Stimulated activated naive CD8-positive, alpha-beta T cell treated with anti-CD3 and anti-CD28 coated beads, Interleukin-15, Interleukin-2, amounts not matched to agents 100 U/mL and 50 U/mL, for 24 hours (primary cell): ENCODE measurements at regions not wholly inside any gene's neighbourhood (a gene's known extent, or its start where the extent isn't known, plus 50 kb on each side); places are given as distances from the start of the nearest gene placed in this dataset.

Source experiments
- ATAC-seq: fragments of 150-1000 bp; cut with Tn5 transposase; one replicate; pipeline ENCODE4 v1.10.0; 2021
- DNase-seq: peaks from one replicate; pipeline ENCODE4 v3.0.0; 2021

- DNase-seq (no peak), ATAC-seq (no peak)
These were observed 457.4 kb upstream of the SEMA3D start for GRCh38 chr7:85644272-85644671.

- no peak for DNase-seq
- ATAC-seq, result no peak
These were observed 454.5 kb upstream of the SEMA3D start for GRCh38 chr7:85641331-85641730.

- ATAC-seq, result no peak
These were observed 451.5 kb upstream of the SEMA3D start for GRCh38 chr7:85638394-85638793.

GRCh38 chr7:85634951-85635350, 448.1 kb upstream of the SEMA3D start:
- DNase-seq (no peak), ATAC-seq (no peak)

More at GRCh38 chr7:85638394-85638793, 451.5 kb upstream of the SEMA3D start:
- no peak for DNase-seq

GRCh38 chr7:85630904-85631600, 444.2 kb upstream of the SEMA3D start:
- no peak for ATAC-seq
- no peak for DNase-seq

- ATAC-seq (no peak), DNase-seq (no peak)
These were observed 441.1 kb upstream of the SEMA3D start for GRCh38 chr7:85627791-85628586.

GRCh38 chr7:85622059-85622458, 435.2 kb upstream of the SEMA3D start:
- DNase-seq, result no peak
- no peak for ATAC-seq

- DNase-seq (no peak), ATAC-seq (no peak)
These were observed 434.3 kb upstream of the SEMA3D start for GRCh38 chr7:85620936-85621685.

GRCh38 chr7:85619236-85619635, 432.4 kb upstream of the SEMA3D start:
- DNase-seq, result no peak
- ATAC-seq, result no peak

GRCh38 chr7:85614684-85615083, 427.8 kb upstream of the SEMA3D start:
- DNase-seq, result no peak
- no peak for ATAC-seq

- ATAC-seq, result no peak
- DNase-seq, result no peak
These were observed 425.7 kb upstream of the SEMA3D start for GRCh38 chr7:85612514-85612913.

GRCh38 chr7:85608804-85609203, 421.9 kb upstream of the SEMA3D start:
- DNase-seq (no peak), ATAC-seq (no peak)

- DNase-seq, result no peak
- no peak for ATAC-seq
These were observed 415.3 kb upstream of the SEMA3D start for GRCh38 chr7:85602196-85602595.

- DNase-seq (no peak), ATAC-seq (no peak)
These were observed 413.5 kb upstream of the SEMA3D start for GRCh38 chr7:85600395-85600794.

- ATAC-seq (no peak), DNase-seq (no peak)
These were observed 410.0 kb upstream of the SEMA3D start for GRCh38 chr7:85596827-85597226.

GRCh38 chr7:85595750-85596178, 408.9 kb upstream of the SEMA3D start:
- no peak for ATAC-seq
- no peak for DNase-seq

GRCh38 chr7:85593355-85593754, 406.5 kb upstream of the SEMA3D start:
- DNase-seq (no peak), ATAC-seq (no peak)

GRCh38 chr7:85587785-85588184, 400.9 kb upstream of the SEMA3D start:
- no peak for DNase-seq
- ATAC-seq, result no peak

GRCh38 chr7:85586091-85586490, 399.2 kb upstream of the SEMA3D start:
- DNase-seq (no peak), ATAC-seq (no peak)

- ATAC-seq (no peak), DNase-seq (no peak)
These were observed 396.5 kb upstream of the SEMA3D start for GRCh38 chr7:85583131-85583953.

- DNase-seq, result no peak
- ATAC-seq, result no peak
These were observed 387.0 kb upstream of the SEMA3D start for GRCh38 chr7:85573844-85574243.

- ATAC-seq (no peak), DNase-seq (no peak)
These were observed 386.5 kb upstream of the SEMA3D start for GRCh38 chr7:85573346-85573745.
